GM19240 (cell line): ENCODE measurements at regions not wholly inside any gene's neighbourhood (a gene's known extent, or its start where the extent isn't known, plus 50 kb on each side); places are given as distances from the start of the nearest gene placed in this dataset.

Source experiments
- DNase-seq: peaks from one replicate; pipeline ENCODE4 v3.0.0; 2011; ENCODE audit warnings: low spot score; ENCODE audit not compliant: insufficient read length

DNA sequence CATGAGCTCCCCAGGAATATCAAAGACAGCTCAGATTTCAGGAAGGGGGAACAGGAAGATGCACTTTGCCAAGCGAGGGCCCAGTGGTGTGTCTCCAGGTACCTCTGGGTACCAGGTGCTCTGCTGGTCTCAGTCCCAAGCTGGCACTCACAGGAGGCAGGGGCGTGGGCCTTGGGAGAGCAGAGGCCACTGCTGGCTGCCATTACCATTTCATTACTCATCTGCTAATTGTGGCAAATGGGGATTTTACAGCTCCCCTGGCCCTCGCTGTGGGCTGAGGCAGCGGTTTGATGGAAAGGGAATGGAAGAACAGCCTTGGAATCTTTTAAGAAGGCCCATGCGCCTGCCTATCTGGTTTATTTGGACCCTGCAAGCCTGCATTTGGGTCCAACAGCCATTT lies 192.0 kb upstream of the NAV2 start:
- no peak for DNase-seq

DNA sequence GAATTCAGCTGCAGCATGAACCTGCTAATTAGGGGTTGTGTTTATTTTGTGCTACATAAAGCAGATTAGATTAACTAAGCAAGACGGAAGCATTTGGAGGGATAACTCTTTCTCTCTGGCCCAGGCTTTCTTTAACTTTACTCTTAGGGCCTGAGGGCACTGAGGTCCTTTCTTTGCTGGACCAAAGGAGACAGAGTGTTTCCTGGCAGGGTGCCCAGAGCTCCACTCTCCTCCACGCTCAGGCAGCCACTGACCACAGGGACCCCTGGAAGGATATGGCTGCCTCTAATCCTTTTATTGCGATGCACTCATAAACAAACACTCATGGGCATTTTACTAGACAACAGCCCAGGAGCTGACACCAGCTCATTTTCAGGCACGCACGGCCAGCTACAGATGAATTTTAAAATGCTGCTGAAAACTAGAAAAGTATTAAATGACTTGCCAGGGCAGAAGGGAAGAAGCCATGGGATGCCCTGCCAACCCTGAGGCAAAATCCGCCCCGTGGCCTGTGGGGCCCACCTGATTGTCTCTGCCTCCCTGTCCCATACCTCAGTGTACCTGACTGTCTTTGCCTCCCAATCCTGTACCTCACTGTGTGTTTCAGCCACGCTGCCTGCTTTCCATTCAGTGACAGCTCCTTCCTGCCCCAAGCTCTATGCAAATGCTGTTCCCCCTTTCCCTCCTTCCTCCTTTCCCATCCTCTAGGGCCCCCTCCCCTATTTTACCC lies 192.6 kb upstream of the NAV2 start:
- no peak for DNase-seq

DNA sequence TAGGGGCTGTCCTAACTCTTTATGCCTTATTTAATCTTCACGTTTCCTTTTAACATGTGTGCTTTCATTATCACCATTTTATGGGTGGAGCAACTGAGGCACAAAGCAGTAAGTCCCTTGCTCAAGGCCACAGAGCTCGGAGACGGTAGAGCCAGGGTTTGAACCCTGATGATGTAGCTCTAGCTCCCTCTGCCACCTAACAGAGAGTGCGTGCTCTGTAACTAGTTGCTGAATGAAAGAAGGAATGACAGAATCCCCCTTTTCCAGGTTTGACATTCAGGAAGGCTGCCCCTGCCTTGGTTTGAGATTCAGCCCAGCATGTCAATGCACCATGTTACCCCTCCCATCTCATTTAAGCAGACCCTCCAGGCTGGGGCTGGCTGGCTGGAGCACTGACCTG lies 193.3 kb upstream of the NAV2 start:
- DNase-seq, result no peak

DNA sequence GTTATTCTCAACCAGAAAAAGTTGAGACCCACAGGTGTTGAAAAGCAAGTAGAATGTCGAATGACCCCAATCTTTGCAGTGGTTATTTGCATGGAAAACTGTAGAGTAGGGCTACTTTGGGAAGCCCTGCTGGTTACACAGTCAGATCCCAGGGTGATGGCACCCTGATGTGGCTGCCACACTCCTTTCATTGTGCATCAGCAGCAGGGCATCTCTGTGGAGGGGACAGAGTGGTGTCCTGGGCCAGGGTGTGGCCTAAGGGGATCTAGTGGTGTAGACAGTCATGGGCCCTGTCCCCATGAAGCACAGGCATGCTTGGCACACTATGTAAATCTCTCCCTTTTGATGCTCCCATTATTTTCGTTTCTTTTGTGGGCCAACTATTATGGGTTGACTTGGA lies 199.4 kb upstream of the NAV2 start:
- no peak for DNase-seq

DNA sequence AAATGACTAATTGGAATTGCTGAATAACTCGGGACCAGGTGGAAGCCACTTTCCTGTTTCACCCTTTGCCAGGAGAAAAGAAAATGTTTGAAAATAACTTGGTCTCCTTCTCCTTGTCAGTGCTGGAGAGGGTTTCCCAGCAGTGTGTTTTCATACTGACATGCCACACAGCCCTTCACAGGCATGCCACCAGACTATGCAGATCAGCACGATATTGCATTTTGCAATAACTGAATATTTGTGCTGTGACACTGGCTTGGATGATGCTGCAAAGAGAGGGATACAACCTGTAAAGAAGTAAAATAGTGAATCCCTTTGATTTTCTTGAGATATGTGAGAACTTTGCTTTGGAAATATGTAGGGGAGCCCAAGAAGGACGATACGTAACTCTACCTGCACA lies 200.0 kb upstream of the NAV2 start:
- DNase-seq, result no peak

DNA sequence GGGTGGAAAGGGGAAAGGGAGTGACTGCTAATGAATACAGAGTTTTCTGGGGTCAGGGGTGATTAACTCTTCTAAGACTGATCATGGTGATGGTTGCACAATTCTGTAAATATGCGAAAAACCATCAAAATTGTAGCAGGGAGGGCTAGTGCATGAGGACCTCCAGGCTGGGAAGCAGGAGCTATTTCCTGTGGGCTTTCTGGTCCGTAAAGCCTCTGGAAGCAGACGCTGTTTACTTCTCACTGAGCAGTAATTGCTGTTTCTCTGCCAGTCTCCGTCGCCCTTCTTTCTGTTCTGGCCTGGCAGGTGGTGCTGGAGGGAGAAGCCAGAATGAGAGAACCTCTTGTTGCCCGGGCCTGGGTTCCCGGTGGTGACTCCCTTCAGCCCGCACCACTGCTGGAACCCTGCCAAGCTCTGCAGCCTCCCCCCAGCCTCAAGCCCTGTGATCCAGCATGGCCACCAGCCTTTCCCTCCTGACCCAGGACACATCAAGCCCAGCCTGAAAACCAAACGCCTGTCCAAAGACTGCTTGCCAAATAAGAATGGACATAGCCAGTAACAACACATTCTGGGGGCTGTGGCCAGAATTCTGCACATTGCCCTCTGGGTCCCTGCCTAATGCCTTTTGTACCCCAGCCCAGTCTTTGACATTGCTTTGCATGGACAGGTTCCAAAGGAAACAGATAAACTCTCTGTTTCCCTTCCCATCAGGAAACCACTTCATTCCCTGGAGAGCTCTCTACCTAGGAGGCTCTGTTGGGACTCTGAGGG lies 201.0 kb upstream of the NAV2 start:
- no peak for DNase-seq

DNA sequence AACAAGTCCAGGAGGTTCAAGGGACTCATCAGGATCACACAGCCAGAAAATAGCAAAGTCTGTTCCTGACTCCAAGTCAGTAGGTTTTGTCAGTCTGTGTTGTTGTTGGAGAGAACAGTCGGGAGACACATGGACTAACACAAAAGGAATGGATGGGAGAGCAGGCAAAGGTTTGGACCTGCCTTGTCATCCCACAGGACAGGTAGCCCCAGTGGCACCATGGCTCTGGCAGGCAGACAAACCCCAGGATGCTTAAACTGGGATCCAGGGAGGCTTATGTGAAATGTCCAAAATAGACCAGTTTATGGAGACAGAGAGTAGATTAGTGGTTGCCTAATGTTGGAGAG lies 201.6 kb upstream of the NAV2 start:
- DNase-seq, result no peak

DNA sequence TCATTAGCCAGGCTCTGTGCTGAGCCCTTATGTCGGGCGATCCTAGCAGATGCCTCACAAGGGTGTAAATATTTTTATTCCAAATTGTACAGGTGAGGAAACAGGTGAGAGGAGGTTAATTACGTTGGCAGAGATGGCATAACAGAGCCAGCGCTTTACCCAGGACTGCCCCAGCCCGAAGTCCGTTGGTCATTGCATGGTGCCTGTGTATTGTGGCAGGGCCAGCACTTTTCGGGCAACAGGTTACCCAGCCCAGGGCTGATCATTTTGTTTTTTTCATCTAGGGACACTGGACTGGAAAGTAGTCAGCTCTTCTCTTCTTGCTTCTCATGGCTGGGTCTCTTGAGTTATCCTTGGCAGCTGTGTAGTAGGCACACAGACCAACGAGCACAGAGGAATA lies 202.2 kb upstream of the NAV2 start:
- DNase-seq, result no peak

DNA sequence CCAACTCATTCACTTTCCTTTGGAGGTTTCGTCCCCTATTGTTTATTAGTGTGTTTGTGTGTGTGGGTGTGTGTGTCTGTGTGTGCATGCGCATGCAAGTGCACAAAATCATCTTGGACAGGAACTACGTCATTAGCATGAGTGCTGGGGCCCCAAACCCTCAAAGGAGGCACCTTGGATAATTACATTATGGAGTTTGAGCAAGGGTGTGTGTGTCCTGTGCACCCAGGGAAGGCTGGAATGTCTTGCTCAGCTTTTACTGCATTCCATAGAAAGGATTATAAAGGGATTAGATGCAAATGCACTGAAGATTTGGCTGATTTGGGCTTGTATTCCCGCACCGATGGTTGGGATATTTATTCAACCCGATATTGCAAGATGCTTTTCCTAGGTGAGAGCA lies 203.4 kb upstream of the NAV2 start:
- DNase-seq, result no peak

DNA sequence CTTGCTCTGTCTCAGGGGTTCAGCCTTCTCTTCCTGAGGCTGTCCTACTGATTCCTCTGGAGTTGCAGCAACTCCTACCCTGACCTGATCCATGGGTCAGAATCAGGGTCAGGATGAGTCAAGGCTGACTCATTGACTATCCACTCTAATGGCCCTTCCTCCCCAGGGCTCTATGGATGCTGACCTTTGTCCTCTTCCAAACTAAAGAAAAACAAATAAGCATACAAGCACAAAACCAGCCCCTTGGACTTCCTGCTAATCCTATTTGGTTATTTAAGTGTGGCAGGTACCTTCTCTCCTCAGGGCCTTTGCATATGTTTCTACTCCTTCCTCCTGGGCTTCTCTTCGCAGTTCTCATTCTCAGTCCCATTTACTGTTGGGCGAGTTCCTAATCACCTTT lies 204.5 kb upstream of the NAV2 start:
- no peak for DNase-seq

DNA sequence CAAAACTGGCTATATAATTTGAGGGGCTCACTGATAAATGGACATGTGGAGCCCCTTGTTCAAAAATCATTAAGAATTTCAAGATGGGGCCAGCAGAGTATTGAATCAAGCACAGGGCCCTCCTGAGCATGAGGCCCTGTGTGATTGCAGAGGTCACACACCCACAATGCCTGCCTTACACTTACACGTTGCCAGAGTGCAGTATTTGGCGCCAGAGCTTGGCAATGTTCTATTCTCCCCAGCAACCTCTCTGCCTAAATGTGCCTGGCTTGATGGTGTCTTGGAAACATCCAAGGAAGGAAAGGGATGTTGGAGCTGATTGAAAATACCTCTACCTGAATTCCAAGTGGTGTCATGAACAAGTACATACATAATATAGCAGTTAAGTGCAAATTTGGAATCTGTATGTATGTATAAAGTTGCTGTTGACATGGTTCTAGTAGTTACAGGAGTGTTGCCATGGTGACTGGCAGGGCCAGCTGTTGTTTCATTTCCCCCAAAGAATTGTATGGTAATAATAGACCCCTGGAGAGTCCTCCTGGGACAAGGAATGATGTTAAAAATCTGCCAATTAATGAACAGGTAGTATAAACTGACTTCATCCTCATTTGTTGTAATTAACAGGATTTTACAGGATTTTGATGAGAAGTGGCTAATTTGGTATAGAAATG lies 205.7 kb upstream of the NAV2 start:
- no peak for DNase-seq

DNA sequence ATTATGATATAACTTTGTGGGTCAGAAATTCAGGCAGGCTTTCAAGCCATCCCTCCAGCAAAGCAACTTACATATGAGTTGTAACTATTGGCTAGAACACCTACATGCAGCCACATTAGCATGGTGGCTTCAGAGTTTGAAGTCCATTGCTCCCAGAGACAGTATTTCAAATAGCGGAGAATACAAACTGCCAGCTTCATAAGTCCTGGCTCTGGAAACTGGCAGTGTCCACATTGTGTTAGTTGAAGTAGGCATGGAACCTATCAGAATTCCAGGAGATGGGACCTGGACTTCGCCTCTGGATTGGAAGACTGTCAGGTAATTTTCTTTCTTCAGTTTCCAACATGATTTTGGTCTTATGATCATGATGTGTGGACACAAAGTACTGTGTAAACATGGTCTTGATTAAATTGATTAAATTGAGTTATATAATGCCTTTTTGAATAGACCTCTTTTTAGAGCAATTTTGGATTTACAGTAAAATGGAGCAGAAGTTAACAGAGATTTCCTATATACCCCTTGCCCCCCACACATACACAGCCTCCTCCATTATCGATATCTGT lies 209.9 kb upstream of the NAV2 start:
- no peak for DNase-seq

DNA sequence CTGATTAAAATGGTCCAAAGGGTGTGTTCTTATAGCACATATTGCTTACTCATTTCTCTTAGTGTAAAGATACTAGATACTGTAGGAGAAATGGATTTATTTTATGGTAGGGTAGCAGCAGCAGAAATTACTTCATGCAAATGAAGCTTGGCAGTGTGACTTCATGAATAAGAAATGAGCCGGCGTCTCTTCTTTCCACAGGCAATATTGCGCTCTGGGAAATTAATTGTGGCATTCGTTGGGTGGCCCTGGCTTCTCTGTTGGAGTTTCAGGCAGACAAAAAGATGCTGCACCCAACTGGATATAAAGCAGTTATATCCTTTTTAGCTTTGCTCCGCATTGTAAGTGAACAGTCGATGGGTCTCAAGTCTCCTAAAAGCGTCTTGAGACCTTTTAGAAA lies 211.0 kb upstream of the NAV2 start:
- no peak for DNase-seq

DNA sequence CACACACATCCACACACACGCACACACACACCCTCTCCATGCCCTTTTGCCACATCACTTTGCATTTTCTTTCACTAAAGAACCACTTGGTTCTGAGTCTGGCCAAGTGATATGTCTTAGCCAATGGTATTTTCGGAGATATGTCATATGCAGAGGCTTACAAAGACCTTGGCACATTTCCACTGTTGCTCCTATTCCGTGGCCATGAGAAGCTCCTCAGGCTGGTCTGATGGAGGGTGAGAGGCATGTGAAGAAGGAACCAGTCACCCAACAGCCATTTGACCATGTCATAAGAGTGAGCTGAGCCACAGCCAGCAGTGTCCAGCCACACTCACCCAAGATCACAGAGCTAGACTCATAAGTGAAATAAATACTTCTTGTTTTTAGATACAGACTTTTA lies 212.6 kb upstream of the NAV2 start:
- no peak for DNase-seq

DNA sequence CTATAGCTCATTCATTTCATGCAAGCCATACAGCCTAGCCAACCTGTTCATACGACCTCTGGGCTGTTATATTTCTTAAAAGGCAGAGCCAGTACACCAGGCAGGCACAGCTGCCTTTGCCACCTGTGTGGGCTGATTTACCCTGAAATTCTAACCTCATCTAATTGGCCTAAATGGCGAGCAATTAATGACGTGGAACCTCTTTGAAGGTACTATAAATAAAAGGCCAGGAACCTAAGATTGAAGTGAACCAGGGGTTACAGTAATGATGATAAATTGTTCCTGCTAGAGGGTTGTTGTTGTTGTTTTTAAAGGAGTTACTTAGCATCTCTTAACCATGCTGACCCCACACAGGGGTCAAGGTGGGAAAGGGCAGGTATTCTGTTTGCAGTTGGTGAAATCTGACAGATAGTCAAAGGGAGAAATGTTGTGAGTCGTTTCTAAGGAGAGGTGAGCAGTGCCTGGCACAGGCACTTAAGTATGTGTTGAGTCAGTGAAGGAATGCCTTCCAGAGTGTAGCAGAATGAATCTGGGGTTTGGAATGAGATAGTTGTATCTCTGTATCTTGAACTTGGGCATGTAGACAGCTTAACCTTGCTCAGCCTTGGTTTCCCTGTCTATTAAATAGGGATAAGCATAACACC lies 213.5 kb upstream of the NAV2 start:
- no peak for DNase-seq

DNA sequence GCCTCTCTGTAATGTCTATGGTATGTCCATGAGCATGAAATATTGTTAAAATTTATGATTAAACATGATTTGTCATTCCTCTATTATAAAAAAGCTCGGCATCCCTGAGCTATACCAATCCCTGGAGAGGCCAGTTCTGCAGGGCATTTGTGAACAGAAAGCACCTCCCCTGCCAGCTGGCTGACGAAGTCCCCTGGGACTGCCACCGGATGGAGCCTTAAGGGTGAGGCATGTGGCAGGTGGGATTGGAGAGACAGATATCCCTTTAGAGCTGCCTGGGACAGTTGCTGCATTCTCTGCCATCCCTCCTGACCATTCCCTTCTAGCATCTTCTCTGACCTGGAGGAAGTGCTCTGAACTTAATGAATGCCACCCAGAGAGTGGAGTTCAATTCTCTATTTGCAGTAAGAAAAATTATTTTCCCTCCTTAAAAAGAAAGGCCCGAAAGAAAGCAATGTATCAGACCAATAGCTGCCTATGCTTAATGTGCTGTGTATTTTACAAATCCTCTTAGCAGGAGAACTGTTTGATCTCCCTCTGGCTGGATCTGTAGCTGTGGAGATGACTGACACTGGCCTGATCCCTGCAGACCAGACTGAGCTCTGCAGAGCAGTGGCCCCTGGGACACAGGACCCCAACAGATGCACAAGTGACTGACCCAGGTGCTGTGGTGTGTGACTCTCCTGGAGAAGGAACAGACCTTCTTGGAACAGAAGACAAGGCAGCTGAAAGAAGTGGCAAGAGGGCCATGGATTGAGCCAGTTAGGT lies 219.0 kb upstream of the NAV2 start:
- no peak for DNase-seq

DNA sequence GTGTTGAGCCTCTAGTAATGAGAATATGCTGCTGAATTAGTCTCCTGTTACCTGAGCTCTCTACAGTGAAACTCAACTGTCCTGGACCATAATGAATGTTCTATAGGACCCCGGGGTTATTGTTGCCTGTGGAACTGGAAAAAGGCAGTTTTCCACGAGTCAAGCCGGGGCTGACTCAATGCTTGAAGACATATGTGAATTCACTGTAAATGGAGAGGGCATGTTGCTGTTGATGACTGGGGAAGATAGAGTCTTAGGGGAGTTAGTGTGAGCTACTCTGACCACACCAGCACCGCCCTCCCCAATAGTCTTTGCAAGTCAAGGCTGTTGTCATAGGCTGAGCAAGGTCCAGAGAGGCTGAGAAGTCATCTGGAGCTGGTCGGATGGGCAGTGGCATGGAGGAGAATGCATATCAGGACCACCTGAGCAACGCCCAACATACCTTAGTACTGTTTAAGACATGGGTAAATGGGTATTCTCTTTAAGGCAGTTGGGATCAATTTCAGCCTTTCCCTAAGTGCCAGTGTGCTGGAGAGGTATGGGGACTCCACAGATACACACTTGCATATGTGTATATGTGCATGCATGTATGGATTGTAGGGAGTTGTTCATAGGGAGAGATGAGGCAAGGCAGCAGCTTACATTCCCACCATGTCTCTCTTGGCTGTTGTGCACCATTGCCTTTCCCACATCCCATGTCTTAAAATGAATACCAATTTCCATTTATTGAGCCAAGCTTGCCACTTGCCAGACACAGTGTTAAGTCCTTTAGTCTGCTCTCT lies 230.1 kb upstream of the NAV2 start:
- no peak for DNase-seq

DNA sequence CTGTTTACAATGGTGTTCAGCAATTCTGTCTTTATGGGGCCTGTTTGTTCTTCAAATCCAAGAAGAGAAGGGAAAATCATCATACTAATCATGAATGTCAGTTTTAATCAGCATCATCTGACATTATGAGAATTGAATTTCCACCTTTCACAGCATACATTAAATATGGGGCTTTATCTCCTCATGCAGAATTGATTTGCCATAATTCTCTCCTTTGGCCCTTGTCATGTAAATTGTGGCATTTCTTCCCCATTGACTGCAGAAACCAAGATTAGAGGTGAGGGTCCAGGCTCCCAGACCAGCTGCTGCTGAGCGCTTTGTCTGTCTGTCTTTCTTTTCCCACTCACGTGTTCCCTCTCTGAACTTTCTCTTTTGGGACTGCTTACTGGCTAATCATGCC lies 232.1 kb upstream of the NAV2 start:
- DNase-seq, result no peak

DNA sequence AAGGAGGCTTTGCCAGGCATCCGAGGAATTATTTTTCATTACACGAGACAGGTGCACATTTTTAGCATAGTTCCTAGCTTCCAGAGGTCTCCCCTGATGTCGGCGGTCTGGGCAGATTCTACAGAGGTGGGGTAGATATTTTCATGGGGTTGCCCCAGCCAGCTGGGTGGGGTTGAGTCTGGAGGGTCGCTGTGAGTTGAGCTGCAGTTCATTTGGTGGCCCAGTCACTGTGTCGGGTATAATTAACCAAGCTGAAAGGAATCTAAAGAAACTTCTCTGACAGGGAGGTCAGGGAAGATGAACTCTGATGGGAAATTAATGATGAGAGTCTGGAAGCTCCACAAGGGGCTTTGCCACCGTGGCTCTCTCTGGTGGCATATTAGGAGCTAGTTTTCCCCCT lies 233.7 kb upstream of the NAV2 start:
- no peak for DNase-seq

DNA sequence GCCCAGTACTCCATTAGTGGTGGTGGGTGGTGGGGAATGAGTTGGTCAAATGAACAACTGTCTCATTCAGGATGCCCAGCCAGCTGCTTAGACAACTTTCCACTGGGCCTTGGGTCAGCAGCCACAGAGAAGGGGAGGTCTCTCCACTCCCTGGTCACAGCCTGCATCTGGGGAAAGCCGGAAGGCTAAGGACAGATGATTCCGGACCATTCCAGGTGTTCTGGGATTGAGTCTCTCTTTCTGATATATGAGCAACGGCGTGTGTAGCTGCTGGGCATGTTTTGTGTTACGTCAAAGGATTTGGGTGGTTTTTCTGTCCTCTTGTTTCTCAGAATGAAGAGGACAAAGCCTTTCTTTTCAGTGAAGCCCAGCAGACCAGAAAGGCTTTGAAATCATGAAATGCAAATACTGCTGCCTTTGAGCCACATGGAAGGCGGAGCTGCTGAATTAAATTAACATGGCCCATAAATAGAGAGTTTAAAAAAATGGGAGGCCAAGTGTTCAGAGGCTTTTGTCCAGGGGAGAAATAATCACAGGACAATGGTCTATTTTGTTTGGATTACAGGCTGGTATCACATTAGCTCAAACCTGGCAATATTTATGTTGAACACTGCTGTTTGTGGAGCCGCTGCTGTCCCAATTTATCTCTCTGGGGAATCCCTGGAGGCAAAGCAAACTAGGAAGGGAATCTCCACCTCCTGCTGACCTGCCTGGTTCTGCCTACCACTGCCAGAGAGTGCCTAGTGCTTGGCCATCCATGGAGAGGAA lies 234.4 kb upstream of the E2F8 start:
- peak; percentile 27 for DNase-seq
